ENCODE measurements at regions not wholly inside any gene's neighbourhood (a gene's known extent, or its start where the extent isn't known, plus 50 kb on each side); places are given as distances from the start of the nearest gene placed in this dataset.

DNA sequence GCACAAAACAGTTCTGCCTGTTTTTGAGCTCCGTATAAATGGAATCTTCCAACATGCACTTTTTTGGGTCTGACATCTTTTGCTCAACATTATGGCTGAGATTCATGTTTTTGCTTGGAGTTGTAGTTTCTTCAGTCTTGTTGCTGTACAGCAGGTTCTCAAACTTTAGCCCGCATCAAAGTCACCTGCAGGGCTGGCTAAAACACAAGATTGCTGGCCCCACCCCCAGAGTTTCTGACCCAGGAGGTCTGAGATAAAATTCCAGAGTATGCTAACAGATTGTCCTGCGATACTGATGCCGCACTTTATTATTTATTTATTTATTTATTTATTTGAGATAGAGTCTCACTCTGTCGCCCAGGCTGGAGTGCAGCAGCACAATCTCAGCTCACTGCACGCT lies 79.8 kb upstream of the WASF3 start:
- Histone ChIP-seq H2AK5ac (ENCODE audit: low read depth, low read length) (no peak overlapping the region), H3K14ac (replicated peaks; ENCODE audit: low read depth, low read length) (no peak overlapping the region), H4K8ac (ENCODE audit: low read depth in 2 of 2, low read length in 2 of 2) (peak overlapping the region in 1 of 2 experiments; percentile 24; a peak in 2 of 4 replicates), H3K4me3 (ENCODE audit: insufficient read depth, low read depth, low read length) (no peak overlapping the region), H4K5ac (ENCODE audit: low read depth, low read length) (no peak overlapping the region), H2AFZ (replicated peaks; ENCODE audit: low read length, poor library complexity) (no peak overlapping the region), H3K9me1 (ENCODE audit: insufficient read depth, low read length) (peaks cover 9% of the 10 kb centered on the region; the same call in 1 of the 2 replicates), H2BK5ac (ENCODE audit: low read depth, low read length, poor library complexity, severe bottlenecking) (no peak overlapping the region), H3K27me3 (ENCODE audit: control insufficient read depth, insufficient read depth, low read length) (no peaks in the 10 kb centered on the region), H2BK15ac (ENCODE audit: low read depth, low read length) (no peak overlapping the region), H3K56ac (ENCODE audit: extremely low read depth, insufficient read depth, low read length) (no peak overlapping the region), H3K4ac (ENCODE audit: low read depth, low read length) (peak overlapping the region; percentile 73; the same call in 1 of the 2 replicates), H4K20me1 (ENCODE audit: insufficient read depth, low read length) (no peaks in the 10 kb centered on the region), H3K36me3 (ENCODE audit: control insufficient read depth, insufficient read depth, low read length) (no peaks in the 10 kb centered on the region), H3K27ac (ENCODE audit: insufficient read depth, low read length) (no peak overlapping the region), H2BK120ac (ENCODE audit: low read depth, low read length) (no peak overlapping the region; the same call in 1 of the 2 replicates), H3K4me2 (ENCODE audit: low read depth, low read length) (no peak overlapping the region), H3K9me3 (ENCODE audit: control insufficient read depth, insufficient read depth, low read length) (no peaks in the 10 kb centered on the region), H3K23ac (ENCODE audit: low read depth, low read length) (no peak overlapping the region), H3K4me1 (ENCODE audit: control insufficient read depth, insufficient read depth, low read length) (peaks cover 12% of the 10 kb centered on the region), H3K9ac (ENCODE audit: low read depth, low read length) (no peak overlapping the region), H3K18ac (ENCODE audit: low read depth, low read length) (no peak overlapping the region), H3K79me1 (ENCODE audit: low read depth in 1 of 2, low read length in 2 of 2) (no peaks in the 10 kb centered on the region), H2BK20ac (ENCODE audit: low read depth, low read length) (no peak overlapping the region; the same call in 1 of the 2 replicates), H4K91ac (ENCODE audit: insufficient read depth, low read depth, low read length) (no peak overlapping the region), H2AK9ac (replicated peaks; ENCODE audit: low read depth, low read length, poor library complexity) (no peak overlapping the region)
- ATAC-seq (ENCODE audit: low read depth) (no peak), DNase-seq (no peak)
- POLR2A ChIA-PET (ENCODE audit: unreplicated experiment) = no interaction called here
- intact Hi-C loops (cut with micrococcal nuclease) = no loop called here
- CTCF ChIA-PET = no interaction called here
- no TSS peak for BruUV-seq (replicated peaks)
- no peak for TF ChIP-seq SMC3 (IDR thresholded peaks at IDR 0.05; ENCODE audit: low read depth, low read length)
- no peak for TF ChIP-seq BHLHE40 (IDR thresholded peaks at IDR 0.05; ENCODE audit: low read depth, low read length)
- no peak for TF ChIP-seq RAD21 (IDR thresholded peaks at IDR 0.05; ENCODE audit: low read length)
- TF ChIP-seq POLR2A (IDR thresholded peaks at IDR 0.05; ENCODE audit: low read depth, low read length) = no peak
- no peak for TF ChIP-seq RCOR1 (IDR thresholded peaks at IDR 0.05; ENCODE audit: insufficient replicate concordance, low read length)
- TF ChIP-seq RFX5 (IDR thresholded peaks at IDR 0.05; ENCODE audit: low read depth, low read length) = no peak
- no peak for TF ChIP-seq MAFK (IDR thresholded peaks at IDR 0.05; ENCODE audit: low read depth, low read length)
- no peak for TF ChIP-seq CEBPB (IDR thresholded peaks at IDR 0.05; ENCODE audit: low read depth, low read length)
- no peak for TF ChIP-seq MXI1 (IDR thresholded peaks at IDR 0.05; ENCODE audit: borderline replicate concordance, low read depth, low read length)
- no peak for TF ChIP-seq NFE2L2 (IDR thresholded peaks at IDR 0.05; ENCODE audit: low read depth, low read length)
- TF ChIP-seq, protein P1, sequence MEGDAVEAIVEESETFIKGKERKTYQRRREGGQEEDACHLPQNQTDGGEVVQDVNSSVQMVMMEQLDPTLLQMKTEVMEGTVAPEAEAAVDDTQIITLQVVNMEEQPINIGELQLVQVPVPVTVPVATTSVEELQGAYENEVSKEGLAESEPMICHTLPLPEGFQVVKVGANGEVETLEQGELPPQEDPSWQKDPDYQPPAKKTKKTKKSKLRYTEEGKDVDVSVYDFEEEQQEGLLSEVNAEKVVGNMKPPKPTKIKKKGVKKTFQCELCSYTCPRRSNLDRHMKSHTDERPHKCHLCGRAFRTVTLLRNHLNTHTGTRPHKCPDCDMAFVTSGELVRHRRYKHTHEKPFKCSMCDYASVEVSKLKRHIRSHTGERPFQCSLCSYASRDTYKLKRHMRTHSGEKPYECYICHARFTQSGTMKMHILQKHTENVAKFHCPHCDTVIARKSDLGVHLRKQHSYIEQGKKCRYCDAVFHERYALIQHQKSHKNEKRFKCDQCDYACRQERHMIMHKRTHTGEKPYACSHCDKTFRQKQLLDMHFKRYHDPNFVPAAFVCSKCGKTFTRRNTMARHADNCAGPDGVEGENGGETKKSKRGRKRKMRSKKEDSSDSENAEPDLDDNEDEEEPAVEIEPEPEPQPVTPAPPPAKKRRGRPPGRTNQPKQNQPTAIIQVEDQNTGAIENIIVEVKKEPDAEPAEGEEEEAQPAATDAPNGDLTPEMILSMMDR (conservative IDR thresholded peaks at IDR 0.05; ENCODE audit: low read depth, low read length) = no peak
- no peak for TF ChIP-seq MAZ (IDR thresholded peaks at IDR 0.05; ENCODE audit: borderline replicate concordance, low read depth, low read length)
- TF ChIP-seq, protein P2, sequence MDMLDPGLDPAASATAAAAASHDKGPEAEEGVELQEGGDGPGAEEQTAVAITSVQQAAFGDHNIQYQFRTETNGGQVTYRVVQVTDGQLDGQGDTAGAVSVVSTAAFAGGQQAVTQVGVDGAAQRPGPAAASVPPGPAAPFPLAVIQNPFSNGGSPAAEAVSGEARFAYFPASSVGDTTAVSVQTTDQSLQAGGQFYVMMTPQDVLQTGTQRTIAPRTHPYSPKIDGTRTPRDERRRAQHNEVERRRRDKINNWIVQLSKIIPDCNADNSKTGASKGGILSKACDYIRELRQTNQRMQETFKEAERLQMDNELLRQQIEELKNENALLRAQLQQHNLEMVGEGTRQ (IDR thresholded peaks at IDR 0.05; ENCODE audit: low read depth, low read length) = no peak
- no peak for TF ChIP-seq FOS (IDR thresholded peaks at IDR 0.05; ENCODE audit: low read depth, low read length)
- TF ChIP-seq, protein P3, sequence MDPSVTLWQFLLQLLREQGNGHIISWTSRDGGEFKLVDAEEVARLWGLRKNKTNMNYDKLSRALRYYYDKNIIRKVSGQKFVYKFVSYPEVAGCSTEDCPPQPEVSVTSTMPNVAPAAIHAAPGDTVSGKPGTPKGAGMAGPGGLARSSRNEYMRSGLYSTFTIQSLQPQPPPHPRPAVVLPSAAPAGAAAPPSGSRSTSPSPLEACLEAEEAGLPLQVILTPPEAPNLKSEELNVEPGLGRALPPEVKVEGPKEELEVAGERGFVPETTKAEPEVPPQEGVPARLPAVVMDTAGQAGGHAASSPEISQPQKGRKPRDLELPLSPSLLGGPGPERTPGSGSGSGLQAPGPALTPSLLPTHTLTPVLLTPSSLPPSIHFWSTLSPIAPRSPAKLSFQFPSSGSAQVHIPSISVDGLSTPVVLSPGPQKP (IDR thresholded peaks at IDR 0.05; ENCODE audit: borderline replicate concordance, low read depth, low read length) = no peak
- no peak for TF ChIP-seq CHD1 (IDR thresholded peaks at IDR 0.05; ENCODE audit: low read depth, low read length)
- in situ Hi-C loops (cut with MboI; ENCODE audit: low sequenced_read_pairs) = no loop called here
- dilution Hi-C loops (cut with HindIII; ENCODE audit: low sequenced_read_pairs, unreplicated experiment) = no loop called here
- no CpG with 5 or more reads among the region's 6 CpGs for WGBS, 2 experiments (ENCODE audit: extremely low coverage in 2 of 2, insufficient read length in 1 of 2)

Data from IMR-90 (cell line).